CD4-positive, alpha-beta T cell treated with Interleukin-10 for 1 hour (primary cell): ENCODE measurements at regions not wholly inside any gene's neighbourhood (a gene's known extent, or its start where the extent isn't known, plus 50 kb on each side); places are given as distances from the start of the nearest gene placed in this dataset.
"Not testable (repeated sequence)": the region's sequence is repeated elsewhere in the genome, so short reads cannot be mapped to it uniquely, and the experiment has no call there.

Experiments used
- DNase-seq: peaks from one replicate; pipeline ENCODE4 v3.0.0-alpha.2; 2020

DNA sequence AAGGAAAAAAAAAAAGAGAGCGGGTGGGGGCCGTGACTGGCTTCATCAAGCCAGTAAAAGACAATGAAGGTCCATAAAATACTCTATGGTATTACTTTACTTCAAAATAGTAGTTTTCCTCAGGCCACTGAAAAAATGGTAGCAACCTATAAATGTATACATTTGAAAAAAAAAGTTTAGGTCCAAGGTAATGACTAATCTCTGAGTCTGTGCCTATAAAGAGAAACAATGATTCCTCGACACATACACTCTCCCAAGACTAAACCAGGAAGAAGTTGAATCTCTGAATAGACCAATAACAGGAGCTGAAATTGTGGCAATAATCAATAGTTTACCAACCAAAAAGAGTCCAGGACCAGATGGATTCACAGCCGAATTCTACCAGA is 84.5 kb upstream of the SIRPG start:
- DNase-seq = not testable (repeated sequence)

DNA sequence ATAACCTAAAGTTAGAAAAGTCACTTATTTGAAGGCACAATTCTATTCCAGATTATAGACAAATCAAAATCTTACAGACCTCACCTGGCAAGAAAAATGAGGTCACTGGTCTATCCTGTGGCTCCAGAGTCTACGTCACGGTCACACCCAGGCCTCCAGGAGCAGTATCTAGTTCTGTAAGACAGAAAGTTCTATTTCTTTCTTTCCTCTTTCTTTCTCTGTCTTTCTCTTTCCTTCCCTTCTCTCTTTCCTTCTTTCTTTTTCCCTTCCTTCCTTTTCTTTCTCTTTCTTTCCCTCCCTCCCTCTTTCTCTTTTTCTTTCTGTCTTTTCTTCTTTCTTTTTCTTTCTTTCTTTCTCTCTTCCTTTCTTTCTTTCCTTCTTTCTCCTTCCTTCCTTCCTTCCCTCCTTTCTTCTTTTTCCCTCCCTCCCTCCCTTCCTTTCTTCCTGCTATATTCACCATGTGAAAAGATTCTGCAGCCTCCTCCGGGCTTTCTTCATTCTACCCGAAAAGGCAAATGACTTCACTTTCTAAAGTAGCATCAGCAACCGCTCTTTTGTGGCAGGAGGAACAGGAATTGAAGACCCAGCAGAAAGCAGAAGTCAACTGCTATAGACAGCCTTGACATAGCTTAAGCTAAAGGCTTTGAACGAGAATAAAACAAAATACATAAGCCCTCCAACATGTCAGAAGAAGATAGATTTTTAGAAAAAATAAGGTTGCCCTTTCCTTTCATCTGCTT is 83.9 kb upstream of the SIRPG start:
- DNase-seq = no peak

DNA sequence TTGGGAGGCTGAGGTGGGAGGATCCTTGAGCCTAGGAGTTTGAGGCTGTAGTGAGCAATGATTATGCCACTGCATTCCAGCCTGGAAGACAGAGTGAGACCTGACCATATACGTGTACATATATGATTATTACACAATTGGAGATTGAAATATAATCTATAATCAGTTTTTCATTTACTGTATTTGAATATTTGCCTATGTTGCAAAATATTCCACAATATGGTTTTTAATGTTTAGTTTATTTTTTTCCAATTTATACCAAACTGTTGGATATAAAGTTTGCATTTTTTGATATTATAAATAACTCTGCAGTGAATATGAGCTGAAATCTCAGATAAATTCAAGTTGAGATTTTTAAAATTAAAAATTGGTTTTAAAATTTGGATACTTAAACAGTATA is 79.6 kb upstream of the SIRPG start:
- DNase-seq = no peak

DNA sequence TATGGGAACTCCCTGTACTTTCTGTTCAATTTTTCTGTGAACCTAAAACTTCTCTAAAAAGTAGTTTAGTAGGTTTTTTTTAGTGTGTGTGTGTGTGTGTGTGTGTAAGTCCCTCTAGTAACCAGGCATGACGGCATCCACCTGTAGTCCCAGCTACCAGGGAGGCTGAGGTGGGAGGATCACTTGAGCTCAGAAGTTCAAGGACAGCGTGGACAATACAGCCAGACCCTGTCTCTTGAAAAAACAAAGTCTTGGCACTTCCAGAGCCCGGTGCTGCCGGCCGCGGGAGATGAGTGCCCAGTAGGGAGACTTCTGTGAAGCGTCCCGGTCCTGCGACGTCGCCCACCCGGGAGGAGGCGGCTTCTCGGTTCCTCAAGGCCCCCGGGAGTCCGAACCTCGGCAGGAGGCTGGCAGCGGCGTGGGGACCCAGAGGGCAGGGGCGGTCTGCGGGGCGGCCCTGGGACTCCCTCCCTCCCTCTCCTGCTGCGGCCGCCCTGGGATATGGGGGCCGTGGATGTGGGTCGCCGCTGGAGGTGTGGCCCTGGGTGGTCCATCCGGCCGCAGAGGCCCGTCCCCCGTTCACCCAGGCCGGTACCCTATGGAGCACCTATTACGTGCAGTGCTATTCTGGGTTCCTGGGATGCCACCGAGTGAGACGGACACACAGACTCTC is 78.0 kb upstream of the SIRPG start:
- no peak for DNase-seq

DNA sequence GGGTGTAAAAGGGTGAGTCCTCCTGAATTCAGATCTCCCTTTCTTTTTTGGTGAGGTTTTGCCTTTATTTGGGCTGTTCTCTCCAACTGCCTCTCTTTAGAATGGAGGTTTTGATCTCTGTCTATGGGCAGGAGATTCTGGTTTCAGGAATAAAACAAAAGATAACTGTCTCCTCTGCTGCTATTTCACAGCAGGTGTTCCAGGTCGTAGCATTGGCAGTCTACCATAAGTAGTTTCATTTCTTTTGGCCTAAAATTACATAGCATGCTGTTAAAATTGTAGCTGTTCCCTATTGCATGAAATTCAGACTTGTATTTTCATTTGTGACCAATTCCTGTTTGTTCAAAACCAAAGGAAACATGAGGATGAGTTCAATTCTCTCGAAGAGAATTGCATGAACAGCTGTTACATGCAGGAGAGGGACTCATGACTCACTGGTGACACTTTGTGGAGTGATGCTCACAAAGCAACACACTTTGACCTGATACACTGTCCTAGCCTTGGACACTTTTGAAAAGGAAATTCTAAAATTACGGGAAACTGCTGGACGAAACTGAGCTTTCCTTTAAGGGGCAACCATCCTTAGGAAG is 76.8 kb upstream of the SIRPG start:
- DNase-seq = peak; percentile 66

DNA sequence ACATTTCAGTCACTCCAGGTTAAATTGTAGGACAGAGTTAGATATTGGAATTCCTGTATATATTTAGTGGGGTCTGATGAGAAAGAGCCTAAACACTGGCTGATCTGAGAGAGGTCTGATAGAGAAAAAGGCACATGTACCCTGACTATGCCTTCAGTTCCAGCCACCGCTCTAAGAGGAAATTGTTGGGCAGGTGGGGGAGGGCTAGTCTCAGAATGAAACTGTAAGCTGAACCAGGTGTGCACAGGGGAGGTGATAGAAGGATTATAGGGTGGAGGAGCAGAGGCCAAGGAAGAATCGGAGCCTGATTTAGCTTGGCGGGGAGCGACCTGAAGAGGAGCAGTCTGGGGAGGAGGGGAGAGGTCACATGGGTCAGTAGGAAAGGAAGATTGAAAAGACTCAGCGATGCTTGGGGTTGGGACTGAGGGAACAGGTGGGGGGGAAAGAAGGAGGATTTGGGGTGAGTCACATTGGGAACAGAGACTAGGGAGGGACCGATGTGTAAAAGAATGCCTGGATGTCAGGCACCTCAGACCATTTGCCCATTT is 74.3 kb upstream of the SIRPG start:
- DNase-seq = peak; percentile 49

DNA sequence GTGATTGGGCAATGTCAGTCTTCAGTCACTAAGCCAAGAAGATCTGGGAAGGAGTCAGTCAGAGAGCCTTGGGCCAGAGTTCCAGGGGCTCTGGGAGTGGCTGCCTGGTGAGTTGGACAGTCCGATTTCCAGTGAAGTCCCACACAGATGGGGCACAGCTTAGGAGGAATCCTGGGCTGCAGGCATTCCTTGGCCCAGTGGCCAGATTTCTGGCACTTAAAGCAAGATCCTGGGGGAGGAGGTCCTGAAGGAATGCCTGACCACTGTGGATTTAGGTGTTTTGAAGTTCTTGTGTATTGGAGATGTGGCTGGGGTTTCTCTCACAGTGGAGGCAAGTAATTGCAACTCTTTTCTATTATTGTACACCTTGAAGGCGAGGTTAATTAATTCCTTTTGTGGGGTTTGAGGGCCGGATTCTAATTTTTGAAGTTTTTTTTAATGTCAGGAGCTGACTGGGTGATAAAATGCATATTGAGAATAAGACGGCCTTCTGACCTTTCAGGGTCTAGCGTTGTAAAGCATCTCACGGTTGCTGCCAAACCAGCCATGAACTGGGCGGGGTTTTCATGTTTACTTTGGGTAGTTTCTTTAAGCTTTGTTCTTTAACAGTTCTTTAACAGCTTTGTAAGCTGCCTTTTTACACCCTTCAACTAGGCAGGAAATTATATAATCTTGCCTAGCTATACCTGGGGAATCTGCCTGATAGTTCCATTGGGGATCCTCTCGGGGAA is 73.6 kb upstream of the SIRPG start:
- peak; percentile 18 for DNase-seq

DNA sequence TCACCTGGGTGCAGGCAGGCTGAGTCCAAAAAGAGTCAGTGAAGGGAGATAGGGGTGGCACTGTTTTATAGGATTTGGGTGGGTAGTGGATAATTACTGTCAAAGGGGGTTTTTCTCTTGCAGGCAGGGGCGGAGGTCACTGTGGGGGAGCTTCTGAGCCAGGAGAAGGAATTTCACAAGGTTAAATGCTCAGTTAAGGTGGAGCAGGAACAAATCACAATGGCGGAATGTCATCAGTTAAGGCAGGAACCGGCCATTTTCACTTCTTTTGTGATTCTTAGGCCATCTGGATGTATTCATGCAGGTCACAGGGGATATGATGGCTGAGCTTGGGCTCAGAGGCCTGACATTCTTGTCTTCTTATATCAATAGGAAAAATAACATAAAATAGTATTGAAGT is 69.7 kb upstream of the SIRPG start:
- DNase-seq = not testable (repeated sequence)

DNA sequence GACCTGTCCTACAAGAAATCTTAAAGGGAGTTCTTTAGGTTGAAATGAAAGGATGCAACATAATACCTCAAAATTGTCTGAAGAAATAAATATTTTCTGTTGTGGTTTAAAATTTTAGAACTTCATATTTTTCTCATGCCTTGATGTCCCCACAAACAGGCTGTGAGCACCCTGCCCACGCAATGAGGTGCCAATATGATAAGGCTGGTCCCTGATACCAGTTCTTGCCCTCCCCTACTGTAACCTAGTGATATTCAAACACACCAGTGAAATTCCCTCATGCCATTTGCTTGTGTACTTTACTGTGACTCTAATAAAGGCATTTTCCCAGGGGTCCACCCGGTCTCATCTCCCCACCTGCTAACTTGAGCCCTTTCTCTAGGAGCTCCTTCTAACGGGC is 67.3 kb upstream of the SIRPG start:
- DNase-seq = no peak

DNA sequence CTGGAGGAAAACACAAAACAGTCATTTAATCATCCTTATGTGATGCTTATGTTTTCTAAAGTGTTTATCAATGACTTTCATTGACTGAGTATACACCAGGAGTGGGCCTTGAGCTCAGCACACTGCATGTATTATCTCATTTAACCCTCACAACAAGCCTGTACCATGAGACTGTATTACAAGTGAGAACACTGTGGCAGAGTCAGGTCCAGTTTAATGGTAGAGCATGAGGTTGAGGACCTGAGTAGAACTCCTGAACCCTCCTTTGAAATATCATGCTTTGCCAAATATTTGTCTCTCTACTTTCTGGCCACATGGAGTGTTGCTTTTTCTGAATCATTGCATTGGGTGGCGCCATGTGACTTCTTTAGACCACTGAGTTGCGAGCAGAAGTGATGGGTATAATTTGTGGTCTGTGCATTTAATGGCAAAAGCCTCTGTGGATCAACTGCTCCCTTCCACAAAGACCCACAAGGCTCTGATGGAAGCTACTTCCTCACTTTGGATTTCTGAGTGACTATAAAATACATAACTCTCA is 65.0 kb upstream of the SIRPG start:
- DNase-seq = no peak

DNA sequence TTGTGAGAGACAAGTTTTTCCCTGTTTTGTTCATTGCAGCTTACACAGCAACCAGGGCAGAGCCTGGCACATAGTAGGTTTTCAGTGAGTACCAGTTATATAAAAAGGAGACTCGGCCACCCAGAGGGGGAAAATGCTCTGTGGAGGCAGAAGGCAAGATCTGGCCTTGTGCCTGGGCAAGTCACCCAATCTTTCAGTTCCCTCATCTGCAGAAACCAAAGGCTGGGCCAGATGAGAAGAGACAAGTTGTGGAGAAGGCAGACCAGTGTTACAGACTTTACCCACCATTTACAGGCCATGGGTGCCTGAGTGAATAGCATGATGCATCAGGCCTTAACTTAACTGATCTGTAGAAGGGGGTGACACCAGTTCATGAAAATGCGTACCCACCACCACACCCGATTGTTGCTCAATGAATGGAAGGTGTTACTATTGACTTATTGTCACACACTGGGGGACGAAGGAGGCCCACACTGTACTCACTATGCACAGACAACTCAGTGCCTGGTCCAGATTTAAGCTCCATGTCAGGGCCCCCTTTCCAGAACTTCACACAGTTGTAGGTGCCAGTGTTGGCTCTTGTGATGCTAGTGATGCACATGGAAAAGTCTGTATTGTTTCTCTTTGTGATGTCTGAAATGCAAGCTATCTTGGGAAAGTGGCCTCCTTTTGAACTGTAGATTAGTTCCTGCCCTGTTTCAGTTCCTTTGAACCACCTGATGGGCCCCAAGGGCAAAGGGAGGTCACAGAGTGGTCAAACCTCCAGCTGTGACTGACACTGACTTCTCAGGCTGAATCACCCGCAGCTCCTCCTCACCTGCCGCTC is 64.3 kb upstream of the SIRPG start:
- no peak for DNase-seq

DNA sequence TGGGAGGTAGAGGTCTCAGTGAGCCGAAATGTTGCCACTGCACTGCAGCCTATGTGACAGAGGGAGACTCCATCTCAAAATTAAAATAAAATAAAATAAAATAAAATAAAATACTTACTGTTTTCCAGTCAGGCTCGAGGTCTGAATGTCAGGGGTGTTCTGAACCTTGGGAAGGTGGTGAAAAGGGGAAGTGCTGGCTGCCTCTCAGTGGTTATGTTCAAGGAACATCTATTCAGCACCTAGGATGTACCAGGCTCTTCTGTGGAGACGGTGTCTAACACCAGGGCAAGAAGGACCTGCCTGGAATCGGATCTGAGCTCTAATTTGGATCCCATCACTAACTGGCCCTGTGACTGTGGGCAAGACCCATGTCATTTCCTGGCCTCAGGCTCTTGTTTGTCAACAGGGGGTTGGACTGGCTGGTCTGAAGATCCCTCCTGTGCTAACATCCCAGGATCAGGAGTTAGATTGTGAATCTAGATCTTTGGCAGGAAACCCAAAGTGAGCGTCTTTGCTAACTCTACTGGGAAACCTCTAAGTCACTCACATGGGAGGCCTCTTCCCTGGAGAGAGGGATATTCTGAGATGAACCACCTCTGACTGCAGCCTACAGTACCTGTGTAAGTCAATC is 63.4 kb upstream of the SIRPG start:
- DNase-seq = no peak

DNA sequence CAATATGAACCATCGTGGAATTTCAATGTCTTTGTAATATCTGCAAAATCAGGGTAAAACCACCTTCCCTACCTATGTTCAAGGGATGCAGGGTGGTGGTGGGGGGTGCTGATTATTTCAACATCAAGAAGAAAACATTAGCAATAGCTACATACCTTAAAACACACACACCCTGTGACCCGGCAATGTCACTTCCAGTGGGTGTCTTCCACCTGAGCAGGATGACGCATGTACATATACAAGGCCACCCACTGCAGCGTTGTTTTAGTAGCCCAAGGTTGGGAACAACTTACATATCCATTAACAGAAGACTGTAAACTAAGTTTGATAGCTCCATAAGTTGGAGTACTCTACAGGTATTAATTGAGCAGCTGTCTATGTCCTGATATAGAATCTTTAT is 62.6 kb upstream of the SIRPG start:
- no peak for DNase-seq

DNA sequence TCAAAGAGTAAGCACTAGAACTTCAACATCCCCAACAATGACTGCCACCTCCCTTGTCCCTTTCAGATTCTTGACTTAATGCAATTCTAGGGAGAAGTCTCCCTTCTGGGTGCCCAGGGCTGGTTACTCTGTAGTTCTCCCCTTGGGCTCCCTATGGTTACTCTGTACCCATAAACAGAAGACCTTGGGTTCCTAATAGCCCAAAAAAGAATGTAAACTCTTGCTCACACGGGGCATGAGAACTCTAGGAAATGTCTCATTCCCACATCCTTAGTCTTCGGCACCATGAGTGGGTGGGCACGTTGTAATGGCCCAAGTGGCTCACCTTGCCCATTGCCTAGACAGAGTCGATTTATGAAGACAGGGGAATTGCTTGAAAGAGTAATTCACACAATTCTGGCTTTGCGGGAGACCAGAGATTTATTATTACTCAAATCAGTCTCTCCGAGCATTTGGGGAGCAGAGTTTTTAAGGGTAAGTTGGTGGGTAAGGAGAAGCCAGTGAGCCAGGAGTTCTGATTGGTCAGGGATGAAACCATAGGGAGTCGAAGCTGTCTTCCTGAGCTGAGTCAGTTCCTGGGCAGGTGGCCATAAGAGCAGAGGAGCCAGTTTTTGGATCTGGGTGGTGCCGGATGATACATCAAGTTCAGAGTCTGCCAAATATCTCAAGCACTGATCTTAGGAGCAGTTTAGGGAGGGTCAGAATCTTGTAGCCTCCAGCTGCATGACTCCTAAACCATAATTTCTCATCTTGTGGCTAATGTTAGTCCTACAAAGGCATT is 61.2 kb upstream of the SIRPG start:
- DNase-seq = no peak

DNA sequence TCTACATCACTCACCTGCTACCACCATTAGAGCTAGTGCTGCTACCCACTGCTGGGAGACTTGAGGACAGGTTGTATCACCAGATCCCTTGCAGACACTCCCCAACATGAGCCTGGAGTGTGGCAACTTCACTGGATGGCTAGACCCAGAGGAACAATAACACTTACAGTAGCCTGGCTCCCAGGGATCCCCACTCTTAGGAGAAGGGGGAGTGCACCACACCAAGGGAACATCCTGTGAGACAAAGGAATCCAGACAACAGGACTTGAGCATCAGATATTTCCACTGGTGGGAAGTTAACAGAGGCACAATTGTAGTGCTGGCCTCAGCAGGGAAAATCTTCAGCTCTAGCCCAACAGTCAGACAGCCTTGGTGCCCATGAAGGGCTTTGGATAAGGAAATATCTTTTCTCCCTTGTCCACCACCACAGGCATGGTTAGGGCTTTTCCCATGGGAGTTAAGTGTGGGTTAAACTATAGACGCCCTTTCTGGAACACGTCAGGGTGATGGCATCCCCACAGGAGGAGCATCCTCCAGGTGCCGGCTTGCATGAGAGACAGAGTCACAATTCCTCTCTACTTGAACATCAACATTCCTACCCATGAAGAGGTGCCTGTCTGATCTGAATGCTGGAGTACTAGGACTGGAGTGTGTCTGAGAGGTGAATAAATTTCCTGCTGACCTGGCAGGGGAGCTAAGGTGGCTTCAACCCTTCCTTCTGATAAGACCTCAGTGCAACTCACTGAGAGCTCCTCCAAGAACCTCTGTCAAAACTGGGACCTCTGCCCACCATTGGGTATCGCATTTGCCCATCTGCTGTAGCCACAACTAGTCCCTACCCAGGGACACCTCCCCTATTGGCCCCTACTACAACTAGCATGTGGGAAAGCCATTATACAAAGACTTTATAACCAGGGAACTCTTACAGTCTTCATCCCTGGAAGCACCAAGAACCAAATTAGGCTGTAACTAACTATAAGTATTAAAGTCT is 55.4 kb upstream of the SIRPG start:
- no peak for DNase-seq

DNA sequence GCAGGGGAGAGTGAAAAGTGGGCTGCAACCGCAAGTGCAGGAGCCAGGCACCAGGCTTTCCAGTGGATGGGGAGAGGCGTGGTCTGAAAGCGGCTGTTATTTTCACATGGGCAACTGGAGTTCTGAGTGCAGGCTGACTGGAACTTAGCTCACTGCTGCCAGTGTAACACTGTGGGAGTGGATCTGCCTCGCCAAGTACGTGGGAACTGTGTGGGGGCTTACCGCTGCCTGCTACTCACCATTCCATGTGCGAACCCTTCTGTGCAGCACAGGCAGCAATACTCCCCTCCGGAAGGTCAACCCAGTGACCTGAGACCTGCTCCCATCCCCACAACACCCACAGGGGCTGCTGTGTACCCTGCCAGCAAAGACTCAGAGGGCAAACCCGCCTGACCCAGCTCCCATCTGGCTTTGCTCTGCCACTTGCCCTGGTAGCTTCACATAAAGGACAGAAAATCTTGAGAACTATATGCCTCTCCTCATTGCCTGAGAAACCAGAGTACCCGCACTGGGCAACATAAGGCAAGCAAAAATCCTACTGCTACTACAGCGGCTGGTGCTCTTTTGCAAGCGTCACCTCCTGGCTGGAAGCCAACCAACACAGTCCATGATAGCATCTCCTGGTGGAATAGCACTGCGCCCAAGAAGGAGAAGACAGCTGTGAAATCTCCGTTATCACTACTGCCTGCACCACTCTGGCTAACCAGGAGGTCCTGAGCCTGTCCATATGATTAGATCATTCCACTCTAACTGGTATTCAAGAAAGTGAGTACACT is 54.4 kb upstream of the SIRPG start:
- no peak for DNase-seq

DNA sequence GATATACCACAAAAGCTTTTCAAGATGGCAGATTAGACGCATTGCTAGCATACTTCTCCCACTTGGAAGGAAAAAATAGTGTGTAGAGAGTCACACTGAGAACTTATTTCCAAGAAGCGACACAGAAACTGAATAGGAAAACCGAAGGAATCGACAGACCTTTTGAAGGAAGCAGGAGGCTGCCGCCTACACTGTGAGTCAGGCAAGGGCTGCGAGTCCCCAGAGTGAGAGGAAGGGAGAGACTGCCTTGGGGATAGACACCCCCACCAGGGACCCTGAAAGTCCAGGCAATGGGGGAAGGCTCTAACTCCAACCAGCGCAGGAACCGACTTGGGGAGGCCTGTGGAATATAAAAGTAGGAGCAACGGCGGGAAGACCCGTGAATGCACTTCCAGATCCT is 53.7 kb upstream of the SIRPG start:
- no peak for DNase-seq

DNA sequence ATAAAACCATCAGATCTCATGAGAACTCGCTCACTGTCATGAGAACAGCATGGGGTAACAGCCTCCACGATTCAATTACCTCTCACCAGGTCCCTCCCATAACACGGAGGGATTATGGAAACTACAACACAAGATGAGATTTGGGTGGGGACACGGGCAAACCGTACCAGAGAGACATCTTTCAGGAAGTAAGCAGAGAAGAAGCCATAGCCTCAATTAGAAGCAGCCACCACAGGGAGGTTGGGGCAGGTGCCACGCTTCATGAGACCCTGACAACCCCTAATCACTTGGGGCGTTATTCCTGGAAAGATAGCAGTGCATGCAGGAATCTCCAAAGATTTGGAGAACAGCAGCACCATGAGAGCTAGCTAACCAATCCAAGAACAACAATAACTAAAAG is 52.9 kb upstream of the SIRPG start:
- DNase-seq = no peak
